Ascending aorta (tissue), 2 donors: ENCODE measurements at regions not wholly inside any gene's neighbourhood (a gene's known extent, or its start where the extent isn't known, plus 50 kb on each side); places are given as distances from the start of the nearest gene placed in this dataset.

Experiments used
- DNase-seq, 2 donors: peaks; one replicate each; pipeline ENCODE4 v3.0.0-alpha.2; 2019; ENCODE audit warnings: low spot score in 2 of 2
- H3K27ac ChIP-seq, 2 donors: fragments of 200-600 bp; sonication (generic); one replicate each; pipeline ENCODE4 v1.5.1; 2016 to 2017; ENCODE audit warnings: mild to moderate bottlenecking in 1 of 2
- H3K27me3 ChIP-seq: fragments of 200-600 bp; sonication (generic); one replicate; pipeline ENCODE4 v1.5.1; 2017
- H3K36me3 ChIP-seq, 2 donors: fragments of 200-600 bp; sonication (generic); one replicate each; pipeline ENCODE4 v1.5.1; 2016
- H3K4me1 ChIP-seq, 2 donors: fragments of 200-600 bp; sonication (generic); one replicate each; pipeline ENCODE4 v1.5.1; 2016 to 2017; ENCODE audit warnings: mild to moderate bottlenecking in 1 of 2
- H3K4me3 ChIP-seq, 2 donors: fragments of 200-600 bp; sonication (generic); one replicate each; pipeline ENCODE4 v1.5.1; 2016 to 2017; ENCODE audit warnings: mild to moderate bottlenecking in 1 of 2
- H3K9me3 ChIP-seq, 2 donors: fragments of 200-600 bp; sonication (generic); one replicate each; pipeline ENCODE4 v1.5.1; 2016
- intact Hi-C: fragments of 100-400 bp; cut with DNase I; formaldehyde crosslinking; loops from one replicate; pipeline ENCODE4 v1.15.1; 2023
- TF ChIP-seq, protein P1 (sequence below), 3 experiments: fragments of 200-600 bp in 2 of 3; fragments of 450-650 bp in 1 of 3; sonication (generic) in 2 of 3; IDR thresholded peaks; one replicate each; pipeline ENCODE4 v1.5.1; 2016 to 2019; ENCODE audit warnings: antibody characterized with exemption in 3 of 3, mild to moderate bottlenecking in 1 of 3, moderate library complexity in 1 of 3

DNA sequence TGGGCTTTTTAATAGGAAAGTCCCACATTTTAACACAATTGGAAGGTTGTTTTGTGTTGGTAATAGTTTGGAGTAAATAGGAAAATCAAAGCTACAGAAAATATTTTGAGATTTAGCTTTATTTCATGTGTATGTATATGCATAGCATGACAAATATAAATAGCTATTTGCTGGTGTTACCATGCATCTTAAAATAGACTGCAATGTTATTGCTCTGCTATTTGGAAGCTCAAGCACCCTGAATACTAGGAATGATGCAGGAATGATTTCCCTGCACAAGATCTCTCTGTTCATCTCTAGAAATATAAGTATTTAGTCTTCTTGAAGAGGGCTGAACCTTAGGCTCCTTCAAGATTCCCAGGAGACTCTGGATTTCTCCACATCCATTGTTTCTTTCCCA is 268.3 kb upstream of the POGK start:
- no peak overlapping the region for H3K4me3 ChIP-seq
- intact Hi-C loops, result no loop called here
- no peaks in the 10 kb centered on the region for H3K4me1 ChIP-seq
- H3K27ac ChIP-seq, result no peak overlapping the region
- no peaks in the 10 kb centered on the region for H3K36me3 ChIP-seq
- no peak for DNase-seq
- H3K9me3 ChIP-seq, result no peaks in the 10 kb centered on the region
- TF ChIP-seq, protein P1, sequence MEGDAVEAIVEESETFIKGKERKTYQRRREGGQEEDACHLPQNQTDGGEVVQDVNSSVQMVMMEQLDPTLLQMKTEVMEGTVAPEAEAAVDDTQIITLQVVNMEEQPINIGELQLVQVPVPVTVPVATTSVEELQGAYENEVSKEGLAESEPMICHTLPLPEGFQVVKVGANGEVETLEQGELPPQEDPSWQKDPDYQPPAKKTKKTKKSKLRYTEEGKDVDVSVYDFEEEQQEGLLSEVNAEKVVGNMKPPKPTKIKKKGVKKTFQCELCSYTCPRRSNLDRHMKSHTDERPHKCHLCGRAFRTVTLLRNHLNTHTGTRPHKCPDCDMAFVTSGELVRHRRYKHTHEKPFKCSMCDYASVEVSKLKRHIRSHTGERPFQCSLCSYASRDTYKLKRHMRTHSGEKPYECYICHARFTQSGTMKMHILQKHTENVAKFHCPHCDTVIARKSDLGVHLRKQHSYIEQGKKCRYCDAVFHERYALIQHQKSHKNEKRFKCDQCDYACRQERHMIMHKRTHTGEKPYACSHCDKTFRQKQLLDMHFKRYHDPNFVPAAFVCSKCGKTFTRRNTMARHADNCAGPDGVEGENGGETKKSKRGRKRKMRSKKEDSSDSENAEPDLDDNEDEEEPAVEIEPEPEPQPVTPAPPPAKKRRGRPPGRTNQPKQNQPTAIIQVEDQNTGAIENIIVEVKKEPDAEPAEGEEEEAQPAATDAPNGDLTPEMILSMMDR (IDR thresholded peaks at IDR 0.05), result no peak
- H3K27me3 ChIP-seq, result no peaks in the 10 kb centered on the region

DNA sequence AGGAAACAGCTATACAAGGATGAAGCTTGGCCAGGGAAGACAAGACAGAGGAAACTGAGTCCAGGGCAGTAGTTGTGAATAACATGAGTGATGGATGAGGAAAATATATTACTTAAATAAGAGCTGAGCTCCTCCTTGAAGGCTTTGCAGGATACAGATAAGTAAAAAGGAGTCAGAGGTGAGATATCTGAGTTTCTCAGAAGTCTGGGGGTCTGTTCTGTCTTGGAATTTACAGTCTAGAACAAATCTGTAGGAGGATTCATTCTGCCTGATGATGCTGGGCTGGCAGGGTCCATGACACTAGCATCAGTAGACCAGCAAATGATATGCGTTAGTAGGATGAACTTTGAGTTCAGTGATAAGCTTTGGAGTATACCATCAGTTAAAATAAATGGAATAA is 266.1 kb upstream of the POGK start:
- Histone ChIP-seq H3K9me3 (no peaks in the 10 kb centered on the region), H3K27me3 (no peaks in the 10 kb centered on the region), H3K27ac (no peak overlapping the region), H3K36me3 (no peaks in the 10 kb centered on the region), H3K4me1 (no peaks in the 10 kb centered on the region), H3K4me3 (no peak overlapping the region)
- intact Hi-C loops, result no loop called here
- DNase-seq, result no peak
- TF ChIP-seq, protein P1 (IDR thresholded peaks at IDR 0.05), result no peak

DNA sequence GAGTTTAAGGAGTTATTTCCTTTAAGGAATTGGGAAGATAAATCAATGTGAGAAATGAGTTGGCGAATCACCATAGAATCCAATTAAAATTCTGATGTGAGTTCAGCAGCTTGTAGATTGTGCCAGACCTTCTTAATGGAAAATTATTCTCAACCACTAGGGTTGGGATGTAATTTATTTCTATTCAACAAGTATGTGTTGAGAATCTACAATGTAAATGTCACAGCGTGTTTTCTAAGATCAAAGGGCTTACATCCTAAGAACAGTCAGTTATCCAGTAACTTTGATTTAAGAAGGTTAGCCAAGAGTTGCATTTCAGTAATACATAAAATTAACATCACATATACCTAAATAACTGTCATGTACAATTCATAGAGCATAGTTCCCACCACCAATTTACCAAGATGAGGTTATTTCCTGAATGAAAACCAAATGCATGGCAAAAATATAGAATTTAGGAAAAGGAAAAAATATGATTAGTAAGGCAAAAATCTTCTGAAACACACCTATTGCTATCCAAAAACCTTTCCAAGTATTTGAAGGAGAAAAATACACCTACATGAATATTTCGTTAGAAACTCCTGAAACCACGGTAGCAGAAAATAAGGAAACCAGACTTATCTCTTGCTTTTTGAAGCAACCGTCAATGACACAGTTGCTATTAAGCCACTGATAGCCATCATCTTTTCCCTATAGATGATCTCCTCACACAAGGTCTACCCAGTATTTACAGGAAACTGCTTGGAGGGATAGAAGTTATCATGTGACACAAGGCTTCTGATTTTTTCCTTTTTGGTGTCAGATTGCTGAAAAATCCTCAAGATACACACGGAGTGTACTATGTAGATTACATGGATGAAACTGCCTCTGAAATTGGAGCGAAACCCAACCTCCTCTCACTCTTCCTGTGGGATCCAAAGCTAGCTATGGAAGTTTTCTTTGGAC is 259.4 kb upstream of the POGK start:
- no peak for DNase-seq
- H3K4me1 ChIP-seq, result no peaks in the 10 kb centered on the region
- no peaks in the 10 kb centered on the region for H3K9me3 ChIP-seq
- H3K27me3 ChIP-seq, result no peaks in the 10 kb centered on the region
- H3K36me3 ChIP-seq, result no peaks in the 10 kb centered on the region
- intact Hi-C loops, result no loop called here
- no peak overlapping the region for H3K27ac ChIP-seq
- TF ChIP-seq, protein P1 (IDR thresholded peaks at IDR 0.05), result no peak
- H3K4me3 ChIP-seq, result no peak overlapping the region

DNA sequence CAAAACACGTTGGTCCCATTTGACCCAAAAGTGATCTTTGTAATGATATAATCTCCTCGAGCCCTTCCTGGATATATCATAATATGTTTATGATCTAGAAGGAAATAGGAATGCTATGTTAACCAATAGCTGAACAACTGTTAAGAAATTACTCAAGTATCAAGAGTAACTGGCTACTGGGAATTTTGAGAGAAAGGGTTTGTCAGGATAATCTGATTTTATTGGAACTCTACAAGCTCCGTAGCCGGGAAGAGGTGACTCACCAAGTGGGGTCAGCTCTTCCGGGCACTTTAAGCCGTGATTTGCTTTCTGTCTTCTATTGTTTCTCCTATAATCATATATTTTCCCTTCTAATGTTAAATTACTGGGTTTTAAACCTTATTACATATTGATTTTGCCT is 250.5 kb upstream of the POGK start:
- Histone ChIP-seq H3K9me3 (no peaks in the 10 kb centered on the region), H3K4me1 (no peaks in the 10 kb centered on the region), H3K27ac (no peak overlapping the region), H3K36me3 (no peaks in the 10 kb centered on the region), H3K27me3 (no peaks in the 10 kb centered on the region), H3K4me3 (no peak overlapping the region)
- TF ChIP-seq, protein P1 (IDR thresholded peaks at IDR 0.05), result no peak
- intact Hi-C loops, result no loop called here
- DNase-seq, result no peak

DNA sequence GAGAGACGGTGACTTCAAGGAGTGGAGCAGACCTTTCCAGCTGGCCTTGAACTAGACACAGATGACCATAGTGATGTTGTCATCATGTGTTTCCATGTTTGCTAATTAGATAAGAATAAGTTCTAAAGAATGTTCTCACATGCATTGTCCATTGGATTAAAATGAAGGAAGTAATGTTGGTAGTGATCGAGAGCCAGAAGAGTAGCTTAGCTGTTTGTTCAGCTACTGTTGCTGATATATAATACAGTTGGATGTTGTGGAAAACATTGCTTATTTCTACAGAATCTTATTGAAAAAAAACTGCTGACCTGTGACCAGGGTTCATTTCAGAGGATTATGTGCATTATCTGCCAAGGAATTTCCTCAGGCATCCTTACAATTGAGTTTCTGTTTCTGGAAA is 249.1 kb upstream of the POGK start:
- TF ChIP-seq, protein P1 (IDR thresholded peaks at IDR 0.05), result no peak
- Histone ChIP-seq H3K27ac (no peak overlapping the region), H3K36me3 (no peaks in the 10 kb centered on the region), H3K27me3 (no peaks in the 10 kb centered on the region), H3K9me3 (no peaks in the 10 kb centered on the region), H3K4me1 (no peaks in the 10 kb centered on the region), H3K4me3 (no peak overlapping the region)
- DNase-seq, result no peak
- intact Hi-C loops, result no loop called here
